WTC11 (cell line): ENCODE measurements at regions not wholly inside any gene's neighbourhood (a gene's known extent, or its start where the extent isn't known, plus 50 kb on each side); places are given as distances from the start of the nearest gene placed in this dataset.

Experiments
- ATAC-seq: fragments of 200-7000 bp; cut with Tn5 transposase; 2 replicates; pipeline ENCODE4 v1.10.0; 2021; ENCODE audit warnings: mild to moderate bottlenecking, moderate library complexity
- CTCF ChIA-PET: fragments of 300-600 bp; sonication (Branson Sonifier 250); formaldehyde crosslinking; loops from one replicate; lab custom pipeline; 2021; ENCODE audit warnings: antibody characterized with exemption; lab: Charles Lee
- POLR2A ChIA-PET: fragments of 350-600 bp; sonication (Branson Sonifier 250); formaldehyde crosslinking; loops from one replicate; lab custom pipeline; 2021; ENCODE audit warnings: antibody characterized with exemption; lab: Charles Lee
- DNase-seq: peaks from one replicate; pipeline ENCODE4 v3.0.0; 2021; ENCODE audit warnings: low spot score
- H3K27ac Mint-ChIP-seq: 2 replicates; pipeline ENCODE4 v1.8.0; 2021; ENCODE audit warnings: mixed read lengths
- H3K27me3 Mint-ChIP-seq: 2 replicates; pipeline ENCODE4 v1.8.0; 2021; ENCODE audit warnings: low read depth, mild to moderate bottlenecking, moderate library complexity, mixed read lengths
- H3K36me3 Mint-ChIP-seq: 2 replicates; pipeline ENCODE4 v1.8.0; 2021; ENCODE audit warnings: mixed read lengths
- H3K4me1 Mint-ChIP-seq: 2 replicates; pipeline ENCODE4 v1.8.0; 2022; ENCODE audit warnings: mixed read lengths
- H3K4me3 Mint-ChIP-seq: 2 replicates; pipeline ENCODE4 v1.8.0; 2021; ENCODE audit warnings: mild to moderate bottlenecking, moderate library complexity, mixed read lengths
- H3K9me3 Mint-ChIP-seq: 2 replicates; pipeline ENCODE4 v1.8.0; 2021; ENCODE audit warnings: mixed read lengths
- ATF3 ChIP-seq: sonication (generic); formaldehyde crosslinking; conservative IDR thresholded peaks from 2 replicates; pipeline ENCODE4 v1.8.1; 2022; ENCODE audit warnings: mild to moderate bottlenecking, missing genetic modification reagents
- E2F5 ChIP-seq: sonication (generic); formaldehyde crosslinking; IDR thresholded peaks from 2 replicates; pipeline ENCODE4 v1.8.1; 2022; ENCODE audit warnings: mild to moderate bottlenecking, moderate library complexity, missing genetic modification reagents
- EMX1 ChIP-seq: fragments of 250-450 bp; sonication (Bioruptor Pico); IDR thresholded peaks from 2 replicates; pipeline ENCODE4 v1.8.0; 2021; ENCODE audit warnings: mild to moderate bottlenecking
- ETV6 ChIP-seq: sonication (generic); formaldehyde crosslinking; IDR thresholded peaks from 2 replicates; pipeline ENCODE4 v1.8.1; 2022; ENCODE audit warnings: mild to moderate bottlenecking, missing genetic modification reagents
- FOXJ3 ChIP-seq: sonication (generic); formaldehyde crosslinking; IDR thresholded peaks from 2 replicates; pipeline ENCODE4 v1.9.0; 2021; ENCODE audit warnings: missing genetic modification reagents, mild to moderate bottlenecking, borderline replicate concordance
- FOXP4 ChIP-seq: sonication (generic); formaldehyde crosslinking; IDR thresholded peaks from 2 replicates; pipeline ENCODE4 v1.8.0; 2022; ENCODE audit warnings: mild to moderate bottlenecking, missing genetic modification reagents
- IRF2 ChIP-seq: sonication (generic); formaldehyde crosslinking; IDR thresholded peaks from 2 replicates; pipeline ENCODE4 v1.8.0; 2022; ENCODE audit warnings: low read depth, missing genetic modification reagents, borderline replicate concordance
- KAT7 ChIP-seq: sonication (generic); formaldehyde crosslinking; IDR thresholded peaks from 2 replicates; pipeline ENCODE4 v1.8.1; 2023; ENCODE audit warnings: missing genetic modification reagents, mild to moderate bottlenecking, borderline replicate concordance
- NFE2L1 ChIP-seq: sonication (generic); formaldehyde crosslinking; IDR thresholded peaks from 2 replicates; pipeline ENCODE4 v1.8.1; 2023; ENCODE audit warnings: missing genetic modification reagents
- NFYB ChIP-seq: sonication (generic); formaldehyde crosslinking; conservative IDR thresholded peaks from 2 replicates; pipeline ENCODE4 v1.8.0; 2022; ENCODE audit warnings: low read depth, missing genetic modification reagents
- PRDM15 ChIP-seq: sonication (generic); formaldehyde crosslinking; IDR thresholded peaks from 2 replicates; pipeline ENCODE4 v1.8.0; 2022; ENCODE audit warnings: missing genetic modification reagents
- PREB ChIP-seq: sonication (generic); formaldehyde crosslinking; IDR thresholded peaks from 2 replicates; pipeline ENCODE4 v1.8.1; 2022; ENCODE audit warnings: mild to moderate bottlenecking, missing genetic modification reagents, moderate library complexity, borderline replicate concordance
- RELA ChIP-seq: sonication (generic); formaldehyde crosslinking; IDR thresholded peaks from 2 replicates; pipeline ENCODE4 v1.8.1; 2022; ENCODE audit warnings: missing genetic modification reagents, mild to moderate bottlenecking, borderline replicate concordance
- TEAD4 ChIP-seq: sonication (generic); formaldehyde crosslinking; IDR thresholded peaks from 2 replicates; pipeline ENCODE4 v1.8.0; 2022; ENCODE audit warnings: mild to moderate bottlenecking, missing genetic modification reagents
- TP53 ChIP-seq: sonication (generic); formaldehyde crosslinking; IDR thresholded peaks from 2 replicates; pipeline ENCODE4 v1.8.1; 2023; ENCODE audit warnings: mild to moderate bottlenecking, missing genetic modification reagents
- USF1 ChIP-seq: sonication (generic); formaldehyde crosslinking; IDR thresholded peaks from 2 replicates; pipeline ENCODE4 v1.8.0; 2022; ENCODE audit warnings: mild to moderate bottlenecking, missing genetic modification reagents
- ZNF138 ChIP-seq: sonication (generic); formaldehyde crosslinking; conservative IDR thresholded peaks from 2 replicates; pipeline ENCODE4 v1.8.1; 2022; ENCODE audit warnings: mild to moderate bottlenecking, moderate library complexity, missing genetic modification reagents
- ZNF232 ChIP-seq: sonication (generic); formaldehyde crosslinking; IDR thresholded peaks from 2 replicates; pipeline ENCODE4 v1.8.0; 2022; ENCODE audit warnings: mild to moderate bottlenecking, missing genetic modification reagents
- ZSCAN18 ChIP-seq: fragments of 250-450 bp; sonication (Bioruptor Pico); IDR thresholded peaks from 2 replicates; pipeline ENCODE4 v2.1.2; 2022; ENCODE audit warnings: mild to moderate bottlenecking, moderate library complexity

- TF ChIP-seq PRDM15 (CRISPR knock-in tag) (no peak), ZNF138 (CRISPR knock-in tag) (no peak), EMX1 (CRISPR knock-in tag) (no peak), FOXJ3 (CRISPR knock-in tag) (no peak)
- TF ChIP-seq, all 79 proteins: peak for 0
Measured at GRCh38 chr5:110177729-110178128, 488.0 kb downstream of the MAN2A1 start (continued).

GRCh38 chr5:110179321-110179720 is 489.6 kb downstream of the MAN2A1 start:
- Mint-ChIP-seq H3K4me1 (peaks cover 6% of the 10 kb centered on the region), H3K27me3 (no peaks in the 10 kb centered on the region), H3K9me3 (no peaks in the 10 kb centered on the region), H3K4me3 (no peak overlapping the region), H3K36me3 (no peaks in the 10 kb centered on the region), H3K27ac (0 out of 2 replicates have a peak overlapping the region, but pooled peaks have one; percentile 20)
- peak; percentile 32; the same call in 1 of the 2 replicates for ATAC-seq
- no peak for TF ChIP-seq RELA (CRISPR knock-in tag)
- TF ChIP-seq TEAD4 = no peak
- no peak for TF ChIP-seq ATF3 (CRISPR knock-in tag)
- TF ChIP-seq ETV6 = no peak
- no peak for TF ChIP-seq FOXP4 (CRISPR knock-in tag)
- TF ChIP-seq USF1 (CRISPR knock-in tag) = no peak
- no peak for TF ChIP-seq TP53 (CRISPR knock-in tag)
- TF ChIP-seq ZSCAN18 (CRISPR knock-in tag) = no peak
- TF ChIP-seq NFE2L1 (CRISPR knock-in tag) = no peak
- no peak for TF ChIP-seq E2F5 (CRISPR knock-in tag)
- no peak for TF ChIP-seq PREB
- TF ChIP-seq IRF2 (CRISPR knock-in tag) = no peak
- no peak for TF ChIP-seq KAT7
- no peak for TF ChIP-seq NFYB (CRISPR knock-in tag)
- TF ChIP-seq ZNF232 = no peak
- CTCF ChIA-PET = interaction anchor here (0.8 kb wide), 1 partner anchor 134 kb away, joined by 3 read pairs; no protein-coding TSS in a partner anchor
- POLR2A ChIA-PET = interaction anchor here (0.5 kb wide), 1 partner anchor 769 kb away, joined by 4 read pairs; no protein-coding TSS in a partner anchor
- DNase-seq = no peak
